ENCODE measurements at regions not wholly inside any gene's neighbourhood (a gene's known extent, or its start where the extent isn't known, plus 50 kb on each side); places are given as distances from the start of the nearest gene placed in this dataset.

- TF ChIP-seq TAF1 (IDR thresholded peaks at IDR 0.05; ENCODE audit: control insufficient read depth, extremely low read depth, insufficient read depth, low read length, severe bottlenecking) (no peak), MAX (CRISPR knock-in tag; IDR thresholded peaks at IDR 0.05) (no peak), ZZZ3 (IDR thresholded peaks at IDR 0.05) (no peak), BRCA1 (IDR thresholded peaks at IDR 0.05) (no peak), BRCA1 (CRISPR knock-in tag; IDR thresholded peaks at IDR 0.05) (no peak), HNRNPUL1 (IDR thresholded peaks at IDR 0.05; ENCODE audit: low read length) (no peak), KDM5B (IDR thresholded peaks at IDR 0.05; ENCODE audit: insufficient replicate concordance, low read depth, low read length) (no peak), JUN (IDR thresholded peaks at IDR 0.05; ENCODE audit: borderline replicate concordance, low read depth, low read length) (no peak), JUN (CRISPR knock-in tag; IDR thresholded peaks at IDR 0.05; ENCODE audit: borderline replicate concordance) (no peak), ZFP91 (CRISPR knock-in tag; IDR thresholded peaks at IDR 0.05) (no peak), ZNF175 (CRISPR knock-in tag; IDR thresholded peaks at IDR 0.05; ENCODE audit: low read depth) (no peak)
These were observed 159.7 kb upstream of the NRIP1 start for GRCh38 chr21:15224346-15225086.
